HepG2 (cell line): ENCODE measurements at regions not wholly inside any gene's neighbourhood (a gene's known extent, or its start where the extent isn't known, plus 50 kb on each side); places are given as distances from the start of the nearest gene placed in this dataset.

ENCODE experiments used
- ATAC-seq: fragments of 200-7000 bp; cut with Tn5 transposase; 3 replicates; pipeline ENCODE4 v1.9.1; 2020; ENCODE audit warnings: mild to moderate bottlenecking, moderate library complexity
- BruUV-seq: library from RNA; stranded (reverse); fragments of 400-500 nt; replicated peaks from 2 replicates; lab custom pipeline; 2021; lab: Mats Ljungman, UMichigan
- CTCF ChIA-PET: fragments of 300-600 bp; formaldehyde crosslinking; extraction: SDS; loops from one replicate; lab custom pipeline; 2021; ENCODE audit warnings: low total read pairs, inconsistent platforms, low intra/inter-chr PET ratio; lab: Yijun Ruan, JAX
- POLR2A ChIA-PET: fragments of 350-600 bp; sonication (Branson Sonifier 250); formaldehyde crosslinking; loops from one replicate; lab custom pipeline; 2020; ENCODE audit warnings: antibody characterized with exemption, inconsistent platforms; lab: Yijun Ruan, JAX
- DNase-seq: peaks from one replicate; pipeline ENCODE4 v3.0.0-alpha.2; 2015; ENCODE audit warnings: low spot score
- FAIRE-seq: peaks from 3 replicates; lab custom pipeline; 2011; peaks lifted over from hg19 to GRCh38; lab: Jason Lieb, UNC
- H2AFZ ChIP-seq: one replicate; pipeline ENCODE4 v1.6.1; 2011; ENCODE audit warnings: low read length, inconsistent platforms
- H3K27ac ChIP-seq: fragments of 300-600 bp; 3 replicates; pipeline ENCODE4 v1.8.0; 2011; ENCODE audit warnings: mixed run types, mild to moderate bottlenecking, mixed read lengths, low read length, inconsistent platforms; ENCODE audit not compliant: insufficient read depth; ENCODE audit errors: extremely low read length
- H3K27me3 ChIP-seq, 2 experiments: fragments of 200-600 bp in 1 of 2; 2 replicates in 1 of 2; 3 replicates in 1 of 2; pipeline versions ENCODE4 v1.6.0 to v1.8.0; 2011; ENCODE audit warnings: low read length in 2 of 2, mild to moderate bottlenecking in 2 of 2, moderate library complexity in 2 of 2, inconsistent platforms in 1 of 2; ENCODE audit not compliant: insufficient read depth in 2 of 2, control insufficient read depth in 1 of 2
- H3K36me3 ChIP-seq, 2 experiments: fragments of 200-600 bp in 1 of 2; replicated peaks in 1 of 2; 2 replicates in 1 of 2; 3 replicates in 1 of 2; pipeline versions ENCODE4 v1.5.1 to v1.8.0; 2011; ENCODE audit warnings: low read length in 2 of 2, inconsistent platforms in 1 of 2; ENCODE audit not compliant: insufficient read depth in 2 of 2, control insufficient read depth in 1 of 2
- H3K4me1 ChIP-seq: 2 replicates; pipeline ENCODE4 v1.5.1; 2012; ENCODE audit warnings: low read length, inconsistent platforms; ENCODE audit not compliant: insufficient read depth
- H3K4me2 ChIP-seq: 2 replicates; pipeline ENCODE4 v1.6.0; 2011; ENCODE audit warnings: low read depth, low read length, inconsistent platforms
- H3K4me3 ChIP-seq, 3 experiments: fragments of 200-600 bp in 1 of 3; sonication (generic), shearing (Covaris generic) in 1 of 3; replicated peaks in 1 of 3; 2 replicates each; pipeline ENCODE4 v1.5.1; 2011 to 2016; ENCODE audit warnings: low read length in 3 of 3, inconsistent platforms in 2 of 3, low read depth in 2 of 3, mild to moderate bottlenecking in 2 of 3, control low read depth in 1 of 3, mixed read lengths in 1 of 3; ENCODE audit not compliant: insufficient read depth in 1 of 3
- H3K79me2 ChIP-seq: one replicate; pipeline ENCODE4 v1.6.1; 2011; ENCODE audit warnings: low read length, inconsistent platforms; ENCODE audit not compliant: insufficient read depth
- H3K9ac ChIP-seq: 2 replicates; pipeline ENCODE4 v1.6.0; 2011; ENCODE audit warnings: mild to moderate bottlenecking, low read depth, low read length, inconsistent platforms; ENCODE audit not compliant: insufficient read depth
- H3K9me3 ChIP-seq: 2 replicates; pipeline ENCODE4 v1.5.1; 2012; ENCODE audit warnings: mild to moderate bottlenecking, low read length
- H4K20me1 ChIP-seq: 2 replicates; pipeline ENCODE4 v1.6.0; 2011; ENCODE audit warnings: inconsistent platforms, mild to moderate bottlenecking, low read length, moderate library complexity; ENCODE audit not compliant: insufficient read depth
- FOXC1 ChIP-seq: sonication (generic); formaldehyde crosslinking; IDR thresholded peaks from 2 replicates; pipeline ENCODE4 v1.8.0; 2022; ENCODE audit warnings: mild to moderate bottlenecking, missing genetic modification reagents, borderline replicate concordance
- KAT2B ChIP-seq: fragments of 150-350 bp; IDR thresholded peaks from 2 replicates; pipeline ENCODE4 v1.6.1; 2014; ENCODE audit warnings: low read depth, low read length, borderline replicate concordance
- PAXIP1 ChIP-seq: sonication (generic); formaldehyde crosslinking; conservative IDR thresholded peaks from 2 replicates; pipeline ENCODE4 v1.4.0; 2020; ENCODE audit warnings: mild to moderate bottlenecking, missing genetic modification reagents, moderate library complexity
- POGK ChIP-seq: sonication (generic); formaldehyde crosslinking; conservative IDR thresholded peaks from 2 replicates; pipeline ENCODE4 v1.8.0; 2022; ENCODE audit warnings: mild to moderate bottlenecking, moderate library complexity, missing genetic modification reagents
- SALL2 ChIP-seq: sonication (generic); formaldehyde crosslinking; IDR thresholded peaks from 2 replicates; pipeline ENCODE4 v1.8.1; 2023; ENCODE audit warnings: mild to moderate bottlenecking, missing genetic modification reagents, inconsistent platforms
- ZFP62 ChIP-seq: sonication (generic); formaldehyde crosslinking; IDR thresholded peaks from 2 replicates; pipeline ENCODE4 v1.4.0; 2020; ENCODE audit warnings: missing genetic modification reagents
- ZIK1 ChIP-seq: sonication (generic); formaldehyde crosslinking; IDR thresholded peaks from 2 replicates; pipeline ENCODE4 v1.5.0; 2020; ENCODE audit warnings: mild to moderate bottlenecking, low read depth, missing genetic modification reagents, borderline replicate concordance
- ZNF121 ChIP-seq: sonication (generic); formaldehyde crosslinking; IDR thresholded peaks from 2 replicates; pipeline ENCODE4 v1.5.0; 2020; ENCODE audit warnings: mild to moderate bottlenecking, missing genetic modification reagents
- ZNF737 ChIP-seq: sonication (generic); formaldehyde crosslinking; IDR thresholded peaks from 2 replicates; pipeline ENCODE4 v1.5.0; 2020; ENCODE audit warnings: missing genetic modification reagents, mild to moderate bottlenecking, borderline replicate concordance
- ZNF772 ChIP-seq: sonication (generic); formaldehyde crosslinking; IDR thresholded peaks from 2 replicates; pipeline ENCODE4 v1.5.0; 2020; ENCODE audit warnings: mild to moderate bottlenecking, missing genetic modification reagents
- ZNF775 ChIP-seq: sonication (generic); formaldehyde crosslinking; IDR thresholded peaks from 2 replicates; pipeline ENCODE4 v1.4.0; 2020; ENCODE audit warnings: missing genetic modification reagents, mild to moderate bottlenecking, moderate library complexity, borderline replicate concordance
- whole genome bisulfite sequencing: methylation state at CpG from one replicate; pipeline ENCODE4 v1.1.6; 2017; ENCODE audit warnings: low lambda C conversion rate; 5-methylcytosine and 5-hydroxymethylcytosine counted together
- in situ Hi-C: cut with HindIII; loops from 2 replicates; pipeline ENCODE4 v1.10.0; 2017; ENCODE audit warnings: low pct_unique_long_range_greater_than_20kb; ENCODE audit not compliant: extremely low pct_ligation_motif_present
- intact Hi-C: fragments of 100-400 bp; cut with micrococcal nuclease; formaldehyde crosslinking; loops from one replicate; pipeline ENCODE4 v1.10.0; 2022; ENCODE audit not compliant: unreplicated experiment

GRCh38 chr2:122596598-122596997 is 841.1 kb downstream of the TSN start (continued):
- TF ChIP-seq POGK (no peak), ZNF772 (CRISPR knock-in tag) (no peak), SALL2 (CRISPR knock-in tag) (no peak), ZNF121 (CRISPR knock-in tag) (no peak)

GRCh38 chr2:122598784-122599183 is 843.3 kb downstream of the TSN start:
- CTCF ChIA-PET = no interaction called here
- TF ChIP-seq KAT2B (no peak), ZIK1 (no peak), FOXC1 (CRISPR knock-in tag) (no peak), ZFP62 (CRISPR knock-in tag) (no peak), ZNF775 (CRISPR knock-in tag) (no peak), PAXIP1 (CRISPR knock-in tag) (no peak), ZNF737 (no peak)

More at GRCh38 chr2:122598784-122599183, 843.3 kb downstream of the TSN start:
- WGBS = 3% methylated on average over 1 of the region's 1 CpG
- H3K79me2 ChIP-seq = no peaks in the 10 kb centered on the region
- FAIRE-seq (no peak), DNase-seq (no peak), ATAC-seq (no peak)
- no peaks in the 10 kb centered on the region for H4K20me1 ChIP-seq
- no peak overlapping the region for H3K4me3 ChIP-seq
- H3K27ac ChIP-seq = no peak overlapping the region
- H2AFZ ChIP-seq = no peak overlapping the region
- no peaks in the 10 kb centered on the region for H3K36me3 ChIP-seq
- POLR2A ChIA-PET = no interaction called here
- in situ Hi-C loops = no loop called here
- no peak overlapping the region for H3K4me2 ChIP-seq
- H3K27me3 ChIP-seq = no peaks in the 10 kb centered on the region
- H3K9ac ChIP-seq = no peak overlapping the region
- intact Hi-C loops = no loop called here
- BruUV-seq = no TSS peak
- H3K4me1 ChIP-seq = no peaks in the 10 kb centered on the region
- peaks cover 8% of the 10 kb centered on the region; the same call in 1 of the 2 replicates for H3K9me3 ChIP-seq
